NOMO-1 treated with dmso at 0.1 percent for 144 hours (cell line): ENCODE measurements at regions not wholly inside any gene's neighbourhood (a gene's known extent, or its start where the extent isn't known, plus 50 kb on each side); places are given as distances from the start of the nearest gene placed in this dataset.

ENCODE experiments used
- DNase-seq: peaks from one replicate; lab custom pipeline; 2025; ENCODE audit not compliant: unreplicated experiment; lab: John Stamatoyannopoulos, UW

DNA sequence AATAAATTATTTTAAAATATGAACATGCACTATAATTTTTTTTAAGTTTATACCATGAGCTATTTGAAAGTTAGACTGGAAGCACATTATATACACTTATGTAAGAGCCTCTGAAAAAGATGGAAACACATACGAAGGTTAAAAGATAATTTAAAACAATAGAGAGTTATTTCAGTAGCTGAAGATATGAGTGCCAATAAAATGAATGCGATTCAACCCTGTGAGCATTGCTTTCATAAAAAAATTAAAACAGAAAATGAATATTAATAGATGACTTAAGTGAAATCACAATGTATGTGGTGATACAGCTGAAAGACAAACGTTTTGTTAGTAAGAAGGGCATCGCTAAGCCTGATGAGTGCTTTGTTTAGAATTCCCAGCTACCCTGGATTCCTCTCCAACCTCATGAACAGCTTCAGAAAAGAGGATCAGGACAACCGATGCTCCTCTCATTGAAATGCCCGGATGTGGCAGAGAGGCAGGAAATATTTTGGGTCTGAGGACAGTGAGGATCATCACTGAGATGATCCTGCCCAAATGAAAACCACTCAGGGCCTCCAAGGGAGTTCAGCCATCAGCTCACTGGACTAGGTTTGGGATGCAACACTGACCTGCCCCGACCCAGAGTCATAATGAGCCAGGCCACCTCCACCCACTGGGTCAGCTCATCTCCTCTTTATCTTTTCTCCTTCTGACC, 60.2 kb upstream of the TOP3B start:
- DNase-seq = no peak

DNA sequence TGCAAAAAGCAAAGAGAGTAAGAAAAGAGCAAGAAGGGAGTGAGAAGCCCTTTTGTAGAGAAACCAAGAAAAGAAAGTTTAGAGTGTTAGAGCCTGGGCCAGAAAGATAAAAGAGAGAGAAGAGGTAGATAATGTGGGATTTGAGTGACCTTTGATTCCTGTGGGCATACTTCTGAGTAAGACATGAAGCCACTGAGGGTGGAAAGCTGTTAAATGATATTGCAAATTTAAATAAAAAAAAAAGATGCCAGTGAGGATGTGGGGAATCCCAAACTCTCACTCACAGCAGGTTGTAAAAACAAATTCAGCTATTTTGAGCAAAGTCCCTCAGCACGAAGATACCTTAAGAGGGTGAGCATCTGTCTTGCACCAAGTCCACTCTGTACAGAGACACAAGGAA, 59.4 kb upstream of the TOP3B start:
- DNase-seq = no peak

DNA sequence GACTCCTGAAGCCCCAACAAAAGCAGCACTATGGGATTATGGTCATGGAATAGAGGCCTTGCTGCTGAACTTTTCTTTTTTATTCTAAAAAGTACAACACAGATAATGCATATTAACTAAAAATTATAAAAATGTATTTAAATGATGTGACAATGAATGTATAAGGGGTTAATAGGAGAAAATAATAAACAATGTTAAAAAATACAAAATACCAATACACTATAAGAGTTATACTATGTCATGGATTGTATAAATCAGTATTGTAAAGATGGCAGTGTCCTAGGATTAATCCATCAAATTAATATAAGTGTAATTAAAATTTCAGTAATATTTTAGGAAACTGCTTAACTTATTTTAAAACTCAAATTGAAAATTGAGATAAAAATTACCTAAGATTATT, 58.3 kb upstream of the TOP3B start:
- no peak for DNase-seq

DNA sequence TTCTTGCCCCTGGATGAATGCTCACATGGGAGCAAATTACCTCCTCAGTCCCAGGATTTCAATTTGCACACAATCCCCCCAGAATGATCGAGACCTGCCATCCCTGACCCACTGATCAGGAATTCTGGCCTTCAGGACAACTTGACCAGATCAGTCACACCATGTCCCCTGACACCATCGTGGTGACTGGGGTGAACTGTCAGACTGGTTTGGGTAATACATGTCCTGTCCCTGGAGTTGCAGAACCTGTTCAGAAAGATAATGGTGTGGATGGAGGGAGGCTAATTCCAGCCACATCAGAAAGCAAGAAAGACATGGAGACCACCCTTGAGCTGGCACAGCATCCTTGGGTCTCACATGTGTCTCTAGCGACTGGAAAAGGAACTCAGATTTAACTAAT, 57.9 kb upstream of the TOP3B start:
- DNase-seq = no peak

DNA sequence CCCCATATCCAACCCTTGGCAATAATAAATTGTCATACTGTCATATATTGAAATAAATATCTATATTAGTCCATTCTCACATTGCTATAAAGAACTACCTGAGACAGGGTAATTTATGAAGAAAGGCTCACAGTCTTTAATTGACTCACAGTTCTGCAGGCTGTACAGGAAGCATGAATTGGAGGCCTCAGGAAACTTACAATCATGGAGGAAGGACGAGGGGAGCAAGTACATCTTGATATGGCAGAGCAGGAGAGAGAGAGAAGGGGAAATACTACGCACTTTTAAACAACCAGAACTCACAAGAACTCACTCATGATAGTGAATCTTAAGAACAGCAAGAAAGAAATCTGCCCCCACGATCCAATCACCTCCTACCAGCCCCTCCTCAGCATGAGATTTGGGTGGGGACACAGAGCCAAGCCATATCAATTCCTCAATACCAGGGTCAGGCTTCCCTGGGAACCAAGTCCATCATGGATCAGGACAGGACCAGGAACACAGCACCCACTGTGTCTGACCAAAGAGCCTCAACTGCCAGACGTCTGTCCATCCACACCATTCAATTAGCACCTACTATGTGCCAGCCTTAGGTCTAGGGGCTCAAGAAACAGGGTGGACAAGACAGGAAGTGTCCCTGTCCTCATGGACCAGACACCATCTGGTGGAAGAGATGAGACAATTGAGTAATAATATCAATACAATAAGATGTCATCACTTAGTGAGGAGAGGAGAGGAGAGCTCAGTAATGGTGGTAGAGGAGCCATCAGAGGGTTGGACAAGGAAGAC, 56.9 kb upstream of the TOP3B start:
- no peak for DNase-seq

DNA sequence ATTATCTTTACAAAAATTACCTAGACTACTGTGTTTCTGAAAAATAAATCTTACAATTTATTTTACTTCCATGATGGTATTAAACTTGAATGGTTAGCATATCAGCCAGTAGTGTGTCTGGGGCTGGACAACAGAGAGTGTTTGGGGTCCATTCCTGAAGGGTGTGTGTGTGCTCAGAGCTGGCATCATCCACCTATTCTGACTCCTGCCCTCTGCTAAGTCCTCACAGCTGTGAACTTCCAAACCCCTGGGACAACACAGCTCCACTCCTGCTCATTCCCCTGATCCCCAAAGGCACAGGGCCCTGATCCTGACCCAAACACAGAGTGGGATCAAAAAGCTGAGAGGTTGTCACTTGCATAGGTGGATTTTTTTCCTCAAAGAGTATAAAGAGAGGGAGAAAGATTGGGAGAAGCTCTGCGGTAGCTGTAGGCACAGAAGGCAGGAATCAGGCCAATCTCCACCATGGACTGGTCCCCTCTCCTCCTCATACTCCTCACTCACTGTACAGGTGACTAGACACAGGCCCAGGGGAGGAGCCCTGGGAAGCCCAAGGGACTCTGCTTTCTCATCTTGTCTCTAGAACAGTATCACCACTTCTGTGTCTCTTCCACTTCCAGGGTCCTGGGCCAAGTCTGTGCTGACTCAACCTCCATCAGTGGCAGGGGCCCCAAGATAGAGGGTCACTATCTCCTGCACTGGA, 55.7 kb upstream of the TOP3B start:
- no peak for DNase-seq

DNA sequence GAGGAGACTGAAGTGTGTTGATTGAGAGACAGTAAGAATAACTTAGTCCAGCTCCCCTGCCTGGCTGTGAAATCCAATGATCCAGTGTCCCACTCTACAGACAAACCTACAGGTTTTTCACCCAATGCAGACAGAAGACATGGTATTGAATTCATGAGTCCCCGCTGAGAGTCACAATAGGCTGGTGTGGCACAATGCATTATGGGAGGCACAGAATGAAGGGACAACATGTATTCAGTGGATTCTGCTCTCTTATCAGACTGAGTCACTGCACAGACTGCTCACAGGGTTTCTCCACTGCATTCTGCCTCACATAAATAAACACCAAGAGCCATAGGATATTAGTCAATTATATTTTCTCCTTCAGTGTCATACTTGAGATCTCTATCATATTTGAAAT, 55.2 kb upstream of the TOP3B start:
- DNase-seq = no peak

DNA sequence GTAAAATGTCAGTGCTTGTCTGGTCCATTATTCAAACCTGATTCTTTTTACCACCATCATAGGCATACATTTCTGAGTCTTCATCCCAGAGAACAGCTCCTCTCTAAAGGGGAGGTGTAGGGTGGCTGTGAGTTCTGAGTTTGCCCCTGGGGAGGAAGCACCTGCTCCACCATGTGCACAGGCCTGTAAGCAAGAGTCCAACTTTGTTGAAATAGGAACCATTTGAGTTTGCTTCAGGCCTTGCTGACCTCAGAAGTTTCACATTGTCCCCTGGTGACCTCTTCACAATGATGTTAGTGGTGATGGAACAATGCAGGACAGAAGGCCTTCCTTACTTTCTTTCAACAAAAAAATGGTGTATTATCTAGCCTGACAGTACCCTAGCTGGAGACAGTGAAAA, 54.6 kb upstream of the TOP3B start:
- DNase-seq = no peak

DNA sequence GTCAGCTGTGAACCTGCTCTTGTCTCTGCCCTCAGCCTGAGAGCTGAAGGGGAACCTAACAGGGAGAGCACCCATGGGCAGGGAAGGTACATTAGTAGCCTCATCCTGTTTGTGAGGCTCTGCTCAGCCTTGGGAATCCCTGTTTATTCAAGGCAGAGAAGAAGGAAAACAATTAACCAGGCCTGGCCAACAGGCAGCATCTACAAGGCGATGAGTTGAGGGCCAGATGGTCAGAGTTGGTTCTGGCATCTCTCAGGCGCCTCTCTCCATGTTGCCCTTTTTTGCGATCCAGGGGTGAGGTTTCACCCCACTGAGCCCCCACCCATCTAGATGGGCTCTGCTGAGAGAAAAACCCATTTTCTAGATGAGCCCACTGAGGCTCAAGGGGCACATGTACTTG, 54.0 kb upstream of the TOP3B start:
- no peak for DNase-seq

DNA sequence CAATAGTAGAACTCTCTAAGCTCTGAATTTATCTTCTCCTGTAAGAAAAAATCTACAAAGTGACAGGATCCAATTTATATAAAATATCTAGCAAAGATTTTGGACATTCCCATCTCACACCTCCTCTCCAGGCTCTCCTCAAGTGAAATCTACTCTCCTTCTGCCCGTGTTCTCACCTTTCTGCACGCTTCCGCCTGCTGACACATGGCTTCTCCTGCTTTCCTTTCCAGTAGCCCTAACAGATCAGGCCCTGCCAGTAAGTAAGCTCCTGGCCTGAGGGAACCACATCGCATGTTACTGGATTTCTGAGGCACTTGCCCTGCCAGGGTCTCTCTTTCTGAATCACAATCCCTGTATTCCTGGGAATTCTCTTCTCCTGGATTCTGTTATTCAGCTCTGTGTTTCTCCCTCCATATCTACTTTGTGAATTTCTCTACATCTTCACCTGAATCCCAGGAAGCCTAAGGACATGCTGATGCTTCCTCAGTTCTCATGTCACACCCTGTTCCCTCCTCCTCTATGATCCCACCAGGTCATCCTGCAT, 53.3 kb upstream of the TOP3B start:
- no peak for DNase-seq

DNA sequence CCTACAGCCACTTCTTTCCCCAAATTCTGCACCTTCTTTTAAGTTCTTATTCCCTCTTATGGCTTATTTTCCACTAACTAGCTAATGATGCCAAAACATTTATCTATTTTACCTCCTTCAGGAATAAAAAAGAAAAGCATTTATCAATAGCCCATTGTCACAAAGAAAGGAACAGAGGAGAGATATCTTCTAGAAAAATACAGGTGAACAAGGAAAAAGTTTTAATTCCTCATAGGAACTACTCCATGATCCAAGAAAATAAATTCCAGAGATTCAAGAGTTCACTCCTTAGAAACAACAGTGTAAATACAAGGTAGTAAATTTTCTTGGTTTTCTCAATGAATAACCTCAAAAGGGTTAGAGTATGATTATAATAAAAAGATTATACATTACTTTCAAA, 52.6 kb upstream of the TOP3B start:
- no peak for DNase-seq

DNA sequence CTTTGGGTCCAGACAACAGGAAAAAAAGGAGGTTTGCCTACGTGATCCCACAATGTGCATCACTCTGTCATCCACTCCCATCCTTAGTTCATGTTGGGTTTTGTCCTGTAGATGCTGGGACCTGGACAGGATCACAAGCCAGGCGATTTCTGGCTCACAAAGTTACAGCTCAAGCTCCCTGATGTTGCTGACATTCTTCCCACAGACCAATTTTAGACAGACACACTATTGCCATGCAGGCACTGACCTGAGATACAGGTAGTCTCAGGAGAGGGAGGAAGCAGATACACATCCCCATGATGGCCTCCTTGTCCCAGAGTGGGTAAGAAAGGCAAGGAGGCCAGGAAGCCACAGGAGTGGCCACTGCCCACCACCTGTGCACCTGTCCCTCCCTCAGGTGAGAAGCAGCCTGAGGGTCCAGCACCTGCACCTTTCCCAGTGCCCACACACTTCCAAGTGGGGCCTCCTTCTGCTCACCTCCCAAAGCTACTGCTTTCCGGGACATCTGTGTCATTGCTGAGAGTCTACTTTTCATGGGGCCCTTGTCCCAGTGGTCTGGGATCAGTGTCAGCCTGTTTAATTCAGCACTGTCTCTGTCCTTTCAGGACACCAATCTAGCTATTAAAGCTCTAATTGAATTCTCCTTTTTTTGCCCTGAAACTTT, 52.0 kb upstream of the TOP3B start:
- DNase-seq = no peak

DNA sequence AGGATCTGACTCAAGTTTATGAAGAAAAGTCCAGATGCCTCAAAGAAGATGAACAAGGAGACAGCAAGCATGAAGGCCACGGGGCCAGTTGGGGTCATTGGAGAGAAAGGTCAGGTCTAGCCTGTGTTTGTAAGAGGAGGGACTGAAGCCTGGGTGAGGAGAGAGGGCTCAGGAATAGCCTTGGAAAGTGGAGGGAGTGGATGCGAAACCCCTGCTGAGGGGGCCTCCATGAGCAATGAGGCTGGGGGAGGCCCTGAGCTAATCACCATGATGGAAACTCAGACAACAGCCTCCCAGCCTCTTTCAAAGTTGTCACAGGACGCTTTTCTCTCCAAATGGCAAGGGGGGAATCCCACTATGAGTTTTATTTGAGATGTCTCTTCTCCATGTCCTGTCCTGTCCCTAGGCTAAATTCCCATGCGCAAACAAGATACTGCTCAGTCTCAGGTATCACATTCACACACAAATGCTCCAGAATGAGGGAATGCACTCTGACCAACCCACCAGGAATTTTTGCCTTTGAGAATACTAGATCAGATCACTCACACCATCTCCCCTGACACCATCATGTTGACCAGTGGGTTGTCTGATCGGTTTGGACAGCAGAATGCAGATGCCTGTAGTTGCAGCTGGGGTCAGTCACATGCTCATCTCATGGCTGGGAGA, 51.3 kb upstream of the TOP3B start:
- DNase-seq = no peak

DNA sequence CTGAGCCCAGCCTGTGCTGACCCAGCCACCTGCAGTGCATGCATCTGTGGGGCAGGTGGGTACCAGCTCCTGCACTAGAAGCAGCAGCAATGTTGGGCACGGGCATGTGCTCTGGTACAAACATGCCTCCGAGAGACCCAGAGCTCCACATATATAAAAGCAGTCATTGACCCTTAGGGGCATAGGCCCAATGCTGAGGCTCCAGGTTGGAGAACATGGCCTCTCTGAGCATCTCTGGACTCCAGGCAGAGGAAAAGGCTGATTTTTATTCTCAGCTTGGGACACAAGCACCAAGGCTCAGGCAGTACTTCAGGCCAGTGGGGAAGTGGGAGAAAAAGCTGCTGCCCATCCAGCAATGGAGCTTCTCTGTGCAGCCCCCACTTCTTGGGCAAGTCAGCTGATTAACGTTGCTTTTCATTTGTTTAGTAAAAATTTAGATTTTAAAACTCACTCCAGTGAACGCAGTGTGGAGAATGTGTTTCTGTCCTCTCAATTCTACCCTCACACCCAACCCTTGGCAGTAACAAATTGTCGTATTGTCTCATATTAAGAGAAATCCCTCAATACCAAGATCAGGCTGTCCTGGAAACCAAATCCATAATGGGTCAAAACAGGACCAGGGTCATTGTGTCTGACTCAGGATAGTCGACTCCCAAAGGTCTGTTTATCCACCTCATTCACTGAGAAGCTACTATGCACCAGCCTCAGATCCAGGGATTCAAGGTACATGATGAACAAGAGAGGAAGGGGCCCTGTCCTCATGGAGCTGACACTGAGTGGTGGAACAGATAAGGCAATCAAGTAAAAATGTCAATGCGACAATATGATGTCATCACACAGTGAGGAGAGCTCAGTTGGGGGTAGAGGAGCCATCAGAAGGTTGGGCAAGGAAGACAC, 50.6 kb upstream of the TOP3B start:
- DNase-seq = no peak

DNA sequence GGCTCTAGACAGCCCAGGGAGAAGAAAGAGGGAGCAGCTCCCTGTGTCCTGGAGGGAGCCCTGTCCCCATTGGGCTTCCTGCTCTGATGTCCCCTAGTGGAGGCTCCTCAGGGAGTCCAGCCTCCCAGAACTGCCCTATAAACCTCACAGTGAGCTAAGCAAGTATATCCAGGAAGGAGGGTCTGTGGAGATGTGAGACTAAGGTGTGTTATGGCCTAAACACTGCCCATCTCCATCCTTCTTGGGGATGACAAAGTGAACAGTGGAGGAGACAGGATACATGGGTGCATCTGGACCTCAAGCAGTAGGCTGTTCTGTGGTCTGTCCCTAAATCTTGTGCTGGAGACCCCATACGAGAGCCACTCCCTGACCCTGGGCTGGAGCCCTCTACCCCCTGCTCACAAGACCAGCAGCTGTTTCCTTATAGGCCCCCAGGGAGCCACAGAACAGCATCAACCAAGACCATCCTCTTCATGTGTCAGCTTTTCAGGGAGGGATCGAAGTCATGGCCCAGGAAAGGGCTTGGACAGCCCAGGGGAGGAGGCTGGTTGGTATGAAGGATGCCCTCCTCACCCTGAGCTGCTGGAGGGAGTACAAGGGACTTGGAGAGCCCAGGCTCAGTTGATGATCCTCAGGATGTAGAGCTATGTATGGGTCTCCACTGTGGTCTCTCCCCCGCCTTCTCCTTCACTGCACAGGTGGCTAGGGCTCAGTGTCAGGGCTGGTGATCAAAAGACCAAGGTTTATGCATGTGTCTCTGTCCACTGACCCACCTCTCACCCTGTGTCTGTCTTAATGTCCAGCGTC, 49.7 kb upstream of the TOP3B start:
- DNase-seq = no peak
